ENCODE measurements at regions not wholly inside any gene's neighbourhood (a gene's known extent, or its start where the extent isn't known, plus 50 kb on each side); places are given as distances from the start of the nearest gene placed in this dataset.

GRCh38 chr2:51695531-51695930, 663.6 kb upstream of the NRXN1 start:
- Mint-ChIP-seq H3K27me3 (ENCODE audit: insufficient read depth) (no peaks in the 10 kb centered on the region), H3K27ac (no peak overlapping the region), H3K4me1 (no peaks in the 10 kb centered on the region), H3K9me3 (no peaks in the 10 kb centered on the region), H3K36me3 (ENCODE audit: low read depth) (no peaks in the 10 kb centered on the region), H3K4me3 (no peak overlapping the region)
- Histone ChIP-seq H3K36me3 (ENCODE audit: control insufficient read depth, insufficient read depth, low read length) (no peaks in the 10 kb centered on the region), H3K4me3 (ENCODE audit: low read length) (no peak overlapping the region), H3K9me3 (ENCODE audit: control insufficient read depth, low read length) (no peaks in the 10 kb centered on the region), H3K9ac (ENCODE audit: extremely low read depth, low read length, poor library complexity, severe bottlenecking) (no peak overlapping the region), H3K27me3 (ENCODE audit: control insufficient read depth, insufficient read depth, low read length, poor library complexity, severe bottlenecking) (no peaks in the 10 kb centered on the region), H3K4me1 (ENCODE audit: control insufficient read depth, insufficient read depth, low read length) (no peaks in the 10 kb centered on the region), H3K27ac (ENCODE audit: low read depth, low read length) (no peak overlapping the region)
- TF ChIP-seq CTCF (conservative IDR thresholded peaks at IDR 0.05), result no peak
- DNase-seq, result no peak
- 100% methylated on average over 1 of the region's 1 CpG; no CpG with 5 or more reads in 1 of the 2 experiments for WGBS, 2 experiments (ENCODE audit: insufficient coverage in 1 of 2, insufficient read length in 1 of 2)

GRCh38 chr2:51693640-51694039, 661.7 kb upstream of the NRXN1 start:
- WGBS, 2 experiments (ENCODE audit: insufficient coverage in 1 of 2, insufficient read length in 1 of 2), result no CpG with 5 or more reads among the region's 1 CpG
- no peak overlapping the region for H3K4me3 ChIP-seq (ENCODE audit: low read length)
- H3K4me1 ChIP-seq (ENCODE audit: control insufficient read depth, insufficient read depth, low read length), result no peaks in the 10 kb centered on the region
- Mint-ChIP-seq H3K27me3 (ENCODE audit: insufficient read depth) (no peaks in the 10 kb centered on the region), H3K36me3 (ENCODE audit: low read depth) (no peaks in the 10 kb centered on the region), H3K4me1 (no peaks in the 10 kb centered on the region), H3K9me3 (no peaks in the 10 kb centered on the region), H3K4me3 (no peak overlapping the region), H3K27ac (no peak overlapping the region)
- no peaks in the 10 kb centered on the region for H3K27me3 ChIP-seq (ENCODE audit: control insufficient read depth, insufficient read depth, low read length, poor library complexity, severe bottlenecking)
- no peak overlapping the region for H3K27ac ChIP-seq (ENCODE audit: low read depth, low read length)
- H3K9me3 ChIP-seq (ENCODE audit: control insufficient read depth, low read length), result no peaks in the 10 kb centered on the region
- no peak for DNase-seq
- H3K36me3 ChIP-seq (ENCODE audit: control insufficient read depth, insufficient read depth, low read length), result no peaks in the 10 kb centered on the region
- no peak overlapping the region for H3K9ac ChIP-seq (ENCODE audit: extremely low read depth, low read length, poor library complexity, severe bottlenecking)
- no peak for TF ChIP-seq CTCF (conservative IDR thresholded peaks at IDR 0.05)

GRCh38 chr2:51681854-51682253, 649.9 kb upstream of the NRXN1 start:
- H3K27me3 ChIP-seq (ENCODE audit: control insufficient read depth, insufficient read depth, low read length, poor library complexity, severe bottlenecking), result no peaks in the 10 kb centered on the region
- H3K4me3 ChIP-seq (ENCODE audit: low read length), result no peak overlapping the region
- Mint-ChIP-seq H3K9me3 (peaks cover 6% of the 10 kb centered on the region), H3K27ac (no peak overlapping the region), H3K4me1 (no peaks in the 10 kb centered on the region), H3K36me3 (ENCODE audit: low read depth) (no peaks in the 10 kb centered on the region), H3K27me3 (ENCODE audit: insufficient read depth) (no peaks in the 10 kb centered on the region), H3K4me3 (no peak overlapping the region)
- peaks cover 5% of the 10 kb centered on the region for H3K9me3 ChIP-seq (ENCODE audit: control insufficient read depth, low read length)
- no peaks in the 10 kb centered on the region for H3K36me3 ChIP-seq (ENCODE audit: control insufficient read depth, insufficient read depth, low read length)
- H3K4me1 ChIP-seq (ENCODE audit: control insufficient read depth, insufficient read depth, low read length), result no peaks in the 10 kb centered on the region
- TF ChIP-seq CTCF (conservative IDR thresholded peaks at IDR 0.05), result no peak
- no peak overlapping the region for H3K9ac ChIP-seq (ENCODE audit: extremely low read depth, low read length, poor library complexity, severe bottlenecking)
- DNase-seq, result no peak
- no peak overlapping the region for H3K27ac ChIP-seq (ENCODE audit: low read depth, low read length)
- 75 to 95% methylated on average over 2 of the region's 2 CpGs for WGBS, 2 experiments (ENCODE audit: insufficient coverage in 1 of 2, insufficient read length in 1 of 2)
